Ovary (tissue), 7 donors: ENCODE measurements at regions not wholly inside any gene's neighbourhood (a gene's known extent, or its start where the extent isn't known, plus 50 kb on each side); places are given as distances from the start of the nearest gene placed in this dataset.

Source experiments
- DNase-seq, 5 donors: peaks; one replicate each; pipeline ENCODE4 v3.0.0-alpha.2; 2019 to 2020
- H3K27ac ChIP-seq, 2 donors: fragments of 200-600 bp; one replicate each; pipeline versions ENCODE4 v1.5.1 to v1.8.0; 2019 to 2022
- H3K27me3 ChIP-seq: fragments of 200-600 bp; one replicate; pipeline ENCODE4 v1.8.0; 2022
- H3K36me3 ChIP-seq: fragments of 200-600 bp; sonication (generic); one replicate; pipeline ENCODE4 v1.5.1; 2019
- H3K4me1 ChIP-seq: one replicate; pipeline ENCODE4 v1.8.1; 2013; ENCODE audit warnings: mild to moderate bottlenecking, moderate library complexity; ENCODE audit not compliant: insufficient read depth
- H3K4me3 ChIP-seq: fragments of 200-600 bp; sonication (generic); one replicate; pipeline ENCODE4 v1.5.1; 2017
- H3K9me3 ChIP-seq, 2 donors: fragments of 200-600 bp in 1 of 2; sonication (generic) in 1 of 2; one replicate each; pipeline versions ENCODE4 v1.5.1 to v1.8.1; 2013 to 2019; ENCODE audit warnings: mild to moderate bottlenecking in 1 of 2, moderate library complexity in 1 of 2
- EP300 ChIP-seq: sonication (generic); formaldehyde crosslinking; IDR thresholded peaks from one replicate; pipeline ENCODE4 v1.6.1; 2017; ENCODE audit warnings: antibody characterized with exemption
- POLR2A ChIP-seq: fragments of 450-650 bp; IDR thresholded peaks from one replicate; pipeline ENCODE4 v1.6.1; 2017; ENCODE audit warnings: antibody characterized with exemption, mild to moderate bottlenecking, moderate library complexity
- WGBS, 3 donors: extraction: QIAGEN DNeasy Blood & Tissue Kit in 1 of 3; methylation state at CpG; one replicate each; pipeline versions ENCODE4 v1.1.5 to v1.1.7; 2013 to 2017; 5-methylcytosine and 5-hydroxymethylcytosine counted together
- intact Hi-C, 4 donors: fragments of 100-400 bp; cut with DNase I; formaldehyde crosslinking; loops; one replicate each; pipeline versions ENCODE4 v1.11.0 to v1.15.1; 2022 to 2023
- TF ChIP-seq, protein P1 (sequence below), 3 donors: fragments of 450-650 bp in 2 of 3; fragments of 200-600 bp in 1 of 3; IDR thresholded peaks; one replicate each; pipeline versions ENCODE4 v1.5.1 to v1.8.0; 2016 to 2022; ENCODE audit warnings: antibody characterized with exemption in 3 of 3, mild to moderate bottlenecking in 1 of 3
- donor health status: DM: no; HTN: no; CAD: no; lungs with moderate emphysema.
- donor health status: DM: no; HTN: no; CAD: no.
- donor health status: Bipolar disorder and iron deficiency.
- donor health status: DM: no; HTN: no; CAD: no.
- donor health status: DM: yes; HTN: yes; CAD: no.

DNA sequence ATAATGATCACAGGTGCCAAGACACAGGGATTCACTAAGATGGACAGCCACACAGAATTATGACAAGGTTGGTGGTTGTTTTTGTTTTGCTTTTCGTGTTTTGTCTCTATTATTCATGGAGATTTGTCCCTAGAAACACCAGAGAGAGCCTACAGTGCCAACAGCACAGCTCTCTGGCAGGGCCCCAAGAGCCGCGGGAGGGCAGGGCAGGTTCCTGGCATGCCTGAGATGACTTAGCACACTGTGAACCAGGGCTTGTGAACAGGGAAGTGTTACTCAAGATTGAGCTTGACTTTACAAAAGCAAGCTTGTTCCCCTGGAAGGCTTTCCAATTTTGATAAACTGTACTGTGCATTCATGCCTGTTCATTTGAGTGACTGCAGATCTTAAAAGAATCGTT lies 437.4 kb upstream of the SALL3 start:
- WGBS, 3 donors: 15 to 44% (median 23%) methylated on average over 4 of the region's 4 CpGs
- intact Hi-C loops: no loop called here
- Histone ChIP-seq H3K4me1 (no peaks in the 10 kb centered on the region), H3K36me3 (no peaks in the 10 kb centered on the region), H3K27me3 (no peaks in the 10 kb centered on the region), H3K9me3 (no peaks in the 10 kb centered on the region), H3K4me3 (no peak overlapping the region), H3K27ac (no peak overlapping the region)
- no peak for DNase-seq
- TF ChIP-seq EP300: no peak
- TF ChIP-seq POLR2A: no peak
- TF ChIP-seq, protein P1, sequence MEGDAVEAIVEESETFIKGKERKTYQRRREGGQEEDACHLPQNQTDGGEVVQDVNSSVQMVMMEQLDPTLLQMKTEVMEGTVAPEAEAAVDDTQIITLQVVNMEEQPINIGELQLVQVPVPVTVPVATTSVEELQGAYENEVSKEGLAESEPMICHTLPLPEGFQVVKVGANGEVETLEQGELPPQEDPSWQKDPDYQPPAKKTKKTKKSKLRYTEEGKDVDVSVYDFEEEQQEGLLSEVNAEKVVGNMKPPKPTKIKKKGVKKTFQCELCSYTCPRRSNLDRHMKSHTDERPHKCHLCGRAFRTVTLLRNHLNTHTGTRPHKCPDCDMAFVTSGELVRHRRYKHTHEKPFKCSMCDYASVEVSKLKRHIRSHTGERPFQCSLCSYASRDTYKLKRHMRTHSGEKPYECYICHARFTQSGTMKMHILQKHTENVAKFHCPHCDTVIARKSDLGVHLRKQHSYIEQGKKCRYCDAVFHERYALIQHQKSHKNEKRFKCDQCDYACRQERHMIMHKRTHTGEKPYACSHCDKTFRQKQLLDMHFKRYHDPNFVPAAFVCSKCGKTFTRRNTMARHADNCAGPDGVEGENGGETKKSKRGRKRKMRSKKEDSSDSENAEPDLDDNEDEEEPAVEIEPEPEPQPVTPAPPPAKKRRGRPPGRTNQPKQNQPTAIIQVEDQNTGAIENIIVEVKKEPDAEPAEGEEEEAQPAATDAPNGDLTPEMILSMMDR (IDR thresholded peaks at IDR 0.05): no peak

DNA sequence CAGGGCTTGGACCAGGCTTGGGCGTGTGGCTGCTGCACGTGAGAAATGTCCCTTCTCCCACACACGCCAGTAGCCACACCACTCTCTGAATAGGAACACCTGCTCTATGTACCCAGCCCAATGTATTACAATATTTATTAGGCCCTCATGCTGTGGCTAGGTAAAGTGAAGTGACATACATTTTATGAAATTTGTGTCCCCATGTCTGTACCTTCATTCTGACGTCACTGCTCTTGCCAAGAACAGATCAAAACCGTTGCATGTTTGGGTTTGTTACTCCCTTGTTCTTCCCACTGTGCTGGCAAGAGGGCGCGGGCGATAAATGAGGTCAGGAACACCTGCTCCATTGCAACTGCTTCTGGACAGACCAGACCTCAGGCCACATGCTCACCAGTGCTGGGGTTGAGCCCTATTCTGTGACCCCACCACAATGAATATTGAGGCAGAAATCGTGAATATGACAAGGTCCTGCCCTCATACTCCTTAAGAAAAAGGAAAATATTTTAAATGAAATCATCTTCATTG lies 436.4 kb upstream of the SALL3 start:
- TF ChIP-seq POLR2A (no peak), EP300 (no peak)
- TF ChIP-seq, protein P1 (IDR thresholded peaks at IDR 0.05): no peak
- intact Hi-C loops: no loop called here
- no peak overlapping the region for H3K27ac ChIP-seq
- WGBS, 3 donors: 69 to 82% (median 78%) methylated on average over 9 of the region's 9 CpGs
- H3K36me3 ChIP-seq: no peaks in the 10 kb centered on the region
- H3K4me3 ChIP-seq: no peak overlapping the region
- H3K27me3 ChIP-seq: no peaks in the 10 kb centered on the region
- no peak for DNase-seq
- H3K4me1 ChIP-seq: no peaks in the 10 kb centered on the region
- H3K9me3 ChIP-seq: no peaks in the 10 kb centered on the region

DNA sequence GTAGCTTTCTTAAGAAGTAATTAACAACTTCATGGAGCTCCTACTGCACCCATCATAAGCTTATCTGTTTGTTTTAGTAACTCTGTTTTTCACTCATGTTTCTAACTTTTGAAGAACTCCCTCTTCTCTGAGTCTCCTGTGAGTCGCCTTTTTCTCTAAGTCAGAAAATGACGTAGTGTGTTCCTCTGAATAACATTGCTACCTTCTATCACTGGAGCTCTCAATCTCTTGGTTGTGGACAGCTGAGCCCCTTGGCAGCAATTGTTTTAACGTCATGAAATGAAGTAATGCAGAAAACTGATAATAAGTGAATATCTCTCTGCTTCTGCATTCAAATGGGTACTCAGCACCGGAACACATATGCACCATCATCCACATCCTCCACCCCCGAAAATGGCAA lies 433.3 kb upstream of the SALL3 start:
- no peaks in the 10 kb centered on the region for H3K36me3 ChIP-seq
- H3K9me3 ChIP-seq: no peaks in the 10 kb centered on the region
- no peaks in the 10 kb centered on the region for H3K27me3 ChIP-seq
- H3K4me3 ChIP-seq: no peak overlapping the region
- DNase-seq: no peak
- TF ChIP-seq, protein P1 (IDR thresholded peaks at IDR 0.05): no peak
- TF ChIP-seq POLR2A: no peak
- TF ChIP-seq EP300: no peak
- H3K27ac ChIP-seq: no peak overlapping the region
- H3K4me1 ChIP-seq: no peaks in the 10 kb centered on the region
- intact Hi-C loops: no loop called here
- 14 to 63% (median 18%) methylated on average over 5 of the region's 5 CpGs for WGBS, 3 donors

DNA sequence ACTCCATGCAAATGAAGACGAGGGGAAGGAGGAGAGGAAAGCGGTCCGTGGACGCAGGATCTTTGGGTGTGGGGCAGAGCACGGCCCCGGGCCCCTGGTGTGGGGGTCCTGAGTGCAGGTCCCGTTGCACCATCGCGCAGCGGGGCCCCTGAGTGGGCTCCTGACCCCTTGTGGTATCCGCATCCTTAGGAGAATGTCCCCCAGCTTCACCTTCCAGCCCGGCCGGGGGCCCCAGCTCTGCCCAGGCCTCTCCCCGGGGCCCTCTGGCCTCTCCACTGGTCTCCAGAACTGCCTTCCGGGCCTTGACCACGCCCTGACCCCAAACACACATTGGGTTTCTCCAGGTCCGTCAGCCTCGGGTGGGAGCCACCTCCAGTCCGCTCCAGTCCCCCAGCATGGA lies 431.8 kb upstream of the SALL3 start:
- Histone ChIP-seq H3K27me3 (no peaks in the 10 kb centered on the region), H3K9me3 (no peaks in the 10 kb centered on the region), H3K27ac (no peak overlapping the region), H3K4me1 (no peaks in the 10 kb centered on the region), H3K4me3 (no peak overlapping the region), H3K36me3 (no peaks in the 10 kb centered on the region)
- 91 to 96% (median 95%) methylated on average over 19 of the region's 19 CpGs for WGBS, 3 donors
- intact Hi-C loops: no loop called here
- TF ChIP-seq, protein P1 (IDR thresholded peaks at IDR 0.05): no peak
- no peak for TF ChIP-seq EP300
- DNase-seq: no peak
